ENCODE measurements at regions not wholly inside any gene's neighbourhood (a gene's known extent, or its start where the extent isn't known, plus 50 kb on each side); places are given as distances from the start of the nearest gene placed in this dataset.

- TF ChIP-seq JUND (IDR thresholded peaks at IDR 0.05; ENCODE audit: low read depth) = no peak
- DNase-seq (ENCODE audit: low read depth in 1 of 2, low spot score in 1 of 2) = no peak
- in situ Hi-C loops (cut with HindIII; ENCODE audit: low pct_unique_long_range_greater_than_20kb, low sequenced_read_pairs) = no loop called here
Observed at GRCh38 chr3:107315141-107315540, 62.1 kb upstream of the CCDC54 start.

GRCh38 chr3:107323723-107324122 lies 53.5 kb upstream of the CCDC54 start:
- DNase-seq (ENCODE audit: low read depth in 1 of 2, low spot score in 1 of 2) = no peak
- in situ Hi-C loops (cut with HindIII; ENCODE audit: low pct_unique_long_range_greater_than_20kb, low sequenced_read_pairs) = no loop called here
- no peak for TF ChIP-seq JUND (IDR thresholded peaks at IDR 0.05; ENCODE audit: low read depth)

GRCh38 chr3:107325446-107325845 lies 51.8 kb upstream of the CCDC54 start:
- in situ Hi-C loops (cut with HindIII; ENCODE audit: low pct_unique_long_range_greater_than_20kb, low sequenced_read_pairs) = no loop called here
- no peak for DNase-seq (ENCODE audit: low read depth in 1 of 2, low spot score in 1 of 2)
- no peak for TF ChIP-seq JUND (IDR thresholded peaks at IDR 0.05; ENCODE audit: low read depth)
